Esophagus squamous epithelium (tissue), 5 donors: ENCODE measurements at regions not wholly inside any gene's neighbourhood (a gene's known extent, or its start where the extent isn't known, plus 50 kb on each side); places are given as distances from the start of the nearest gene placed in this dataset.

Source experiments
- DNase-seq: peaks from one replicate; lab custom pipeline; 2025; lab: John Stamatoyannopoulos, UW
- H3K27ac ChIP-seq, 4 donors: fragments of 200-600 bp; sonication (generic); one replicate each; pipeline ENCODE4 v1.5.1; 2016 to 2019; ENCODE audit warnings: mild to moderate bottlenecking in 1 of 4
- H3K27me3 ChIP-seq, 4 donors: fragments of 200-600 bp; sonication (generic); 1 replicate in 3 of 4; 2 replicates in 1 of 4; pipeline versions ENCODE4 v1.5.1 to v1.6.0; 2017 to 2021; ENCODE audit warnings: antibody characterized with exemption in 1 of 4
- H3K36me3 ChIP-seq, 3 donors: fragments of 200-600 bp; sonication (generic); one replicate each; pipeline ENCODE4 v1.5.1; 2016 to 2019
- H3K4me1 ChIP-seq, 3 donors: fragments of 200-600 bp; sonication (generic); one replicate each; pipeline ENCODE4 v1.5.1; 2017 to 2019
- H3K4me3 ChIP-seq, 4 donors: fragments of 200-600 bp; sonication (generic); 1 replicate in 3 of 4; 2 replicates in 1 of 4; pipeline ENCODE4 v1.5.1; 2016 to 2019; ENCODE audit warnings: mild to moderate bottlenecking in 2 of 4, moderate library complexity in 1 of 4
- H3K9me3 ChIP-seq, 3 donors: fragments of 200-600 bp; sonication (generic); one replicate each; pipeline ENCODE4 v1.5.1; 2016 to 2019
- CTCF ChIP-seq, 6 experiments: fragments of 450-650 bp in 4 of 6; fragments of 200-600 bp in 2 of 6; sonication (generic) in 2 of 6; IDR thresholded peaks; one replicate each; pipeline ENCODE4 v1.5.1; 2016 to 2019; ENCODE audit warnings: antibody characterized with exemption in 6 of 6, mild to moderate bottlenecking in 4 of 6, moderate library complexity in 4 of 6
- POLR2A ChIP-seq, 4 donors: fragments of 450-650 bp; IDR thresholded peaks; one replicate each; pipeline ENCODE4 v1.6.1; 2017; ENCODE audit warnings: antibody characterized with exemption in 4 of 4, mild to moderate bottlenecking in 4 of 4, moderate library complexity in 3 of 4
- WGBS, 2 donors: methylation state at CpG; one replicate each; pipeline ENCODE4 v1.1.5; 2018; 5-methylcytosine and 5-hydroxymethylcytosine counted together
- intact Hi-C: fragments of 100-400 bp; cut with DNase I; formaldehyde crosslinking; loops from one replicate; pipeline ENCODE4 v1.15.0; 2022
- donor health status: DM: yes; HTN: yes; CAD: no.

DNA sequence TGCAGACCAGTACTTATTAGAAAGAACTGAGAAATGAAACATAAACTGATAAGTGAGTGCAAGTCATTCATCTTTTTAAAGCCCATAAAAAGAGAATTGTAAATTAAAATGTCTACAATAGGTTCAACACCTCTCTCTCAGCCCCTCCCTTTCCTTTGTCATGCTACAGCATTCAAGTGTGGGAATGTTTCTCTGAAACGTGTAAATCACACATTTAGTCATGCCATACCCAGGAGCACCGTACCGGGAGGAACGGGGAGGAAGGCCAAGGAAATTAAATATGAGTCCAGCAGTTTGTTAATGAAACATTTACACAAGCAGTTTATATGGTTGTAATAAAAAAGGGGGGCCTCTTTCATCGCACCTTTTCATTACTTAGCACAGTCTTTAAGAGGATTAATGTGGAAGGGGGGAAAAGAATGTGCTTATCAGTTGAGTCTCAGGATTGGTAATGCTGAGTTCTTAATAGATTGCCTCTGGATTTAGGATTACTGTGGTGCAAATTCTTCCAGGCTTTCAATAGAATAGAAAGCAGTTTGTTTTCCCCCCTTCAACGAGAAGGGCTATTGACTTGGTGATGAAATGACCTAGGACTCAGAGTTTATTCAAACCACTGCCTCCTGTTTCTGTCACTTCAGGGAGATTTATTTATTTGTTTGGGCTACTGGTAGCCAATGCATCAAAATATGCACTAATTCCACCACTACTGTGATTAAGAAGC lies 176.0 kb upstream of the ZNF608 start:
- peaks cover 0 to 26% (median 0%) of the 10 kb centered on the region in 3 donors for H3K4me1 ChIP-seq
- intact Hi-C loops = no loop called here
- no peak overlapping the region for H3K27ac ChIP-seq
- H3K36me3 ChIP-seq = no peaks in the 10 kb centered on the region
- no peaks in the 10 kb centered on the region for H3K9me3 ChIP-seq
- no peak overlapping the region for H3K4me3 ChIP-seq
- 26 to 55% methylated on average over 6 of the region's 6 CpGs for WGBS, 2 donors
- no peaks in the 10 kb centered on the region for H3K27me3 ChIP-seq
- no peak for TF ChIP-seq CTCF (IDR thresholded peaks at IDR 0.05)
- TF ChIP-seq POLR2A (IDR thresholded peaks at IDR 0.05) = no peak
- no peak for DNase-seq

DNA sequence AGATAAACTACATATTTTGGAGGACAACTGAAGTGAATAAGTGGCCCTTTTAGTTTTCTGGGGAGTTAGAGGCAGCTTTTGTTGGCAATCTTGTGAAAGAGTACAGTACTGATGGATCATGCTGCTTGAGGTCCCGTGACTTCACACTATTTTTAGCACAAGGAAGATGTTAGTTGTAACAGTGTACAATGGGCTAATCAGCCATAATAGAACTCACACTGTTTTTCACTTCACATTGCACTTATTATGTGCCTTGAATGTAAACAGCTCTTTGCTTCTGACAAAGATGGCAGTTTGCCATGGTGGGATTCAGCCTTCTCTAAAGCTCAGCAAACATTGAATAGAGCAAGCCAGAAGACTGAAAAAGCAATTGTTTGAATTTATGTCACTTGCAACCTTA lies 176.7 kb upstream of the ZNF608 start:
- Histone ChIP-seq H3K4me1 (peaks cover 0 to 26% (median 0%) of the 10 kb centered on the region in 3 donors), H3K4me3 (no peak overlapping the region), H3K27ac (no peak overlapping the region), H3K36me3 (no peaks in the 10 kb centered on the region), H3K27me3 (no peaks in the 10 kb centered on the region), H3K9me3 (no peaks in the 10 kb centered on the region)
- TF ChIP-seq CTCF (IDR thresholded peaks at IDR 0.05) (no peak), POLR2A (IDR thresholded peaks at IDR 0.05) (no peak)
- DNase-seq = no peak
- intact Hi-C loops = no loop called here
- 25 to 50% methylated on average over 1 of the region's 1 CpG for WGBS, 2 donors

DNA sequence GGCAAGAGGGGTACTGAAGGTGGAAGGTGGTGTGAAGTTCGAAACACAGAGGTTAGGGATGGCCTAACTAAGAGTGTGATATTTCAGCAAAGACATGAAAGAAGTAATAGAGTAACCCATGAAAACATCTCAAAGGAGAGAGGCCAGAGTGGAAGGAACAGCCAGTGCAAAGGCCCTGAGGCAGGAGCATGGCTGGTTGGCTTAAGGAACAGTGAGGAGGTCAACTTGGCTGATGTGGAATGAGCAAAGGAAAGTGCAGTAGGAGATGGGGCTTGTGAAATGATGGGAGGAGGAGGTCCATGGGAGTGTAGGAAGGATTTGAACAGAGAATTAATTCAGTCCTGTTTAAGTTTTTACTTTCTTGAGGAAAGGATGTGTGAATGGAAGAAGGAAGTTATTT lies 178.3 kb upstream of the ZNF608 start:
- DNase-seq = no peak
- no peak for TF ChIP-seq POLR2A (IDR thresholded peaks at IDR 0.05)
- TF ChIP-seq CTCF (IDR thresholded peaks at IDR 0.05) = no peak
- H3K27ac ChIP-seq = no peak overlapping the region
- no peak overlapping the region for H3K4me3 ChIP-seq
- WGBS, 2 donors = 93 to 100% methylated on average over 1 of the region's 1 CpG
- intact Hi-C loops = no loop called here
- peaks cover 0 to 26% (median 0%) of the 10 kb centered on the region in 3 donors for H3K4me1 ChIP-seq
- no peaks in the 10 kb centered on the region for H3K36me3 ChIP-seq
- no peaks in the 10 kb centered on the region for H3K9me3 ChIP-seq
- H3K27me3 ChIP-seq = no peaks in the 10 kb centered on the region

DNA sequence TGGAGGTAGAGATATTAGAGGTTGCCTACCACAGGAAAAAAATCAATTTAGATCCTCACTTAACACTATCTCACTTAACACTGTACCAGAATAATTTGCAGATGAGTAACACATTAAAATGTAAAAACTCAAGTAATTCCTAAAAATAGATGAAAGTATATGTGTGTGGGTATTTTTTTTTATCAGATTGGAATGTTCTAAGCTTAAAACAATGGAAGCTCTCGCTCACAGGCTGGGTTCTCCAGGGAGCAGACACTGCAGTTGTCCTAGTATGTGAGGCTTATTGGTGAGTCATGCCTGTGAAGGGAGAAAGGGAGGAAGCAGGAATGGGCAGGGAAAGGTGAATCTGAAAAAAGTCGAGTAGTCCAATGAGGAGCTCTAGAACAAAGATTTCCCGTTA lies 181.3 kb upstream of the ZNF608 start:
- intact Hi-C loops = no loop called here

More for the DNA sequence above, 181.3 kb upstream of the ZNF608 start:
- Histone ChIP-seq H3K27ac (no peak overlapping the region), H3K4me3 (no peak overlapping the region), H3K4me1 (peaks cover 0 to 9% (median 0%) of the 10 kb centered on the region in 3 donors), H3K27me3 (no peaks in the 10 kb centered on the region), H3K36me3 (no peaks in the 10 kb centered on the region), H3K9me3 (no peaks in the 10 kb centered on the region)
- DNase-seq = no peak
- WGBS, 2 donors = 77 to 78% methylated on average over 3 of the region's 3 CpGs
- TF ChIP-seq POLR2A (IDR thresholded peaks at IDR 0.05) = no peak
- TF ChIP-seq CTCF (IDR thresholded peaks at IDR 0.05) = no peak
